Activated CD4-positive, CD25-positive, alpha-beta regulatory T cell (primary cell): ENCODE measurements at regions not wholly inside any gene's neighbourhood (a gene's known extent, or its start where the extent isn't known, plus 50 kb on each side); places are given as distances from the start of the nearest gene placed in this dataset.

ENCODE experiments used
- DNase-seq, 4 experiments: peaks; one replicate each; lab custom pipeline; 2025; lab: John Stamatoyannopoulos, UW

DNA sequence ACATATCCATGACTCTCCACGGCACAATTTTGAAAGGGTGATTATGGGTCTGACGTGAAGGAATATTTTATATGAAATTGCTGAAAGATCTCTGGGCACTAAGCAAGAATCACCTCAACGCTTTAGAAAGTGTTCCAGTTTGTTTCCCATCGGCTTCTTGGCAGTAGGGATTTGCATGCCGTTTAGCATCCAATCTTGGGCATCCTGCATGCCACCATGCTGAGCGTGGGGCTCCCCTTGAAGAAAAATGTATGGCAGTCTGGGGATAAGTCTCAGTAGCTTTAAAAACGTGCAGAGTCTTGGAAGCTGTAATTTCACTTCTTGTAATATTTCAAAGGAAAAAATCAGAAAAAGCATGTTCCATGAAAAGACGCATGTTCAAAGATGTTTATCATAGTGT lies 151.7 kb downstream of the DMRT2 start:
- no peak for DNase-seq

DNA sequence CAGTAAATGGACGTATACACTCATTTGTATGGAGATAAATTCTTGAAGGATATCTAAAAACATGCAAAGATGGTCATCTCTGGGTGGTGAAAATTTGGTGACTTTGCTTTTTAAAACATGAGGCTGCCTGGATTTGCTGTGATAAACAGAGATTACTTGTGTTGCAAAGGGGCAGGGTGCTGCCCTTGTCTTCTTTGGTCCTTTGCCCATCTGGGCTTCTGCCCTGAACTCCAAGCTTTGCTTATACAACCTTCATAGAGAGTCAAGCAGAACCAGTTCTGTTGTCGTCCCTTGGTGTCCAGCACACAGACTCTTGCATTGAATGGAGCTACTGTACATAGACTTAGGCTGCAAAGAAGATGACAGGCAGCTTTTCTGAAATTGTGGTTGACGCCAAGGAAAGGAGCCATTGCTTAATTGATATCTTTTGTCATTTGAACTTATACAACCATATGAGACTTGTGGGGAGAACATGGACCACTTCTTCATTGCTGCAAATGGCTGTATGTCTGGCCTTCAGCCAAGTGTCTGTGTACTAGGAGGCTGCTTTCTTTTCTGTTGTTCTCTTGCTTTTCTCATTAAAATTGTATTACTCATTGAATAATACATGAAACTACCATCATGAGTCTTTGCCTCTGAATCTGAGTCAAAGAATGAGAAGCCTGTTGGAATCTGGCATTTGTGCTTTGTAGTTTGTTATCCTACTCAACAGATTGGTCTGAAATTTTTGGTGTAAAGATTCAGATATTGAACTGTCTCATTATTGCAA lies 152.5 kb downstream of the DMRT2 start:
- DNase-seq, result no peak

DNA sequence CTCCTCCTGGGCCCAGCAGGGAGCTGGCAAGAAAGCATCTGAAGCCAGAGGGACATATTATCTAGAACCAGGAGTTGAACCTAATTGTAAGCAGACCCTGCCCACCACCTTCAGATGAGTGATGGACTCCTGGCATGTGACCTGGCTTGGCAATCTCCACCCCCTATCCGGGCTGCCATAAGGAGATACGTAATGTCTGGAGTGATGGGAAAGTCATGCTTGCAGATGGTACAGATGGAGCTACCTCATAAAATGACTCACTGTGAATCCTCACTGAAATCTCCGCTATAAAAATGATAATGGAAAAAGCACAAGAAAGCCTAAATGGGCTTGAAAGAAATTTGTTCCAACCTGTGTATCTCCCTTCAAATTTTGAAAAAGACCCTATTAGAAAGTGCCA lies 157.5 kb downstream of the DMRT2 start:
- DNase-seq, result no peak

DNA sequence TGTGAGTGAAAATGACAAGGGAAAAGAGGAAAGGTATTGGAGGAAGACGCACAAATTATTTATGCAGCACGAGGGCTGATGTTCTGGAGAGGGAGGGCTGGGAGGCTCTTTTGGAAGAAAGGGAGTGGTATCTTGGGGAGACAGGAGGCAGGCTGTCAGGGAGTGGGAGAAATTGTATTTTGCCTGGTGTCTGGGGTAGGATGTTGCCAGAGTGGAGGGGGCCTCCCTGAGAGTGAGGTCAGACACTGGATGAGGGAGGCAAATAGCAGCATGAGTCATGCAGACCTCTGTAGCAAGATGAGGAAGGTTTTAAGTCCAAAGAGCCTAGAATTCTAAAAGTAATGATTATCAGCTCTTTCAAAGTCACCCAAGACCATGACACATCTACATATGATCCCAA lies 158.0 kb downstream of the DMRT2 start:
- DNase-seq, result no peak

DNA sequence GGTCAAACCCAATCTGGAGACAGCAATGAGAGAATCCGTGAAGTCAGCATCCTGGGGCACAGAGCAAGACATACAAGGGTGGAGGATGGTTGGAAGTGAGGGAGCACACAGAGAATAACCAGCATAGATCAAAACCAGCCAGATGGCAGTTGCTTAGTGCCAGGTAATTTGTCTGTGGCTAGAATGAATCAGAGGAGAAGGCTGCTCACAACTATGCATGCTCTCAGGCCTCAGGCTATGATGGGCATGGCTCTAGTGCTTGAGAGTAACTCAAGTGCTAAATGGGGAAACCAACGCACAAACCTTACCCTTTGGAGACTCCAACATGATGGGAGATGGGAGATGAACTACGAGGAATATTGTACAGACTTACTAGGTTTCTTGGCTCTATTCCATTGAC lies 160.8 kb downstream of the DMRT2 start:
- no peak for DNase-seq

DNA sequence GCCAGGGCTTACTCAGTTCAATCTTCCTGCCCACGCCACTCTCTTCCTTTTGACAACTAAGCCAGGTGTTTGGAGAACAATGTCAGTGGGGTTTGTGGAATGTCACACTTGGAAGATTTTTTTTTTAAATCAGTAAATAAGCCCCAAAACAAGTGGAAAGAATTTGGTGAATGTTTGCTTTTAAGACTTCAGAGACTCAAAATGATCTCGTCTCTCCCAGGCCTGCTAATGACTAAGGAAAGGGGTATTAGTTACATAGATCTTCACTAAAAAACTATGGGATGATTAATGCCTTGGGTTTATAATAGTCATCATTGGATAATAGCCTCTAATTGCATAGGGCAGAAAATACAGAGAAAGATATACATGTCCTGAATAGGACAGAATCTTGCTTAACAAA lies 166.4 kb downstream of the DMRT2 start:
- no peak for DNase-seq

- no peak for DNase-seq
Measured at GRCh38 chr9:1217076-1217475, 166.9 kb downstream of the DMRT2 start.

- DNase-seq, result no peak
Measured at GRCh38 chr9:1219284-1219683, 169.1 kb downstream of the DMRT2 start.

DNA sequence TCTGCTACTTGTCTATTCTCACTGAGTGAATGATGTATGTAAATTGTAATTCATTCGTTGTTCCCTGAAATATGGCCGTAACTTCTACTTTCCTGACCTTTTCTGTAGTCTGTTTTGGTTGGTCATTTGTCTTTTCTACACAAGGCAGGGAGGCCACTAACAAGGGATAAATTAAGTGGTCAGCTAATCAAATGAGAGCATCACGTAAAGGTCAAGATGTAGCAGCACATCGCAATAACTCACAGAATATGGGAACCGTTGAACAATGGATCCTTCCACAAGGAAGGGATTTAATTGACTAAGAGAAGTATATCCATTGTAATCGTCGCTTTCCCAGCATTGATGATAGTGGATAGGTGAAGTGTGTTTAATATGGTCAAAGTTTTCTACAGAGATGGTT lies 171.1 kb downstream of the DMRT2 start:
- DNase-seq, result no peak

DNA sequence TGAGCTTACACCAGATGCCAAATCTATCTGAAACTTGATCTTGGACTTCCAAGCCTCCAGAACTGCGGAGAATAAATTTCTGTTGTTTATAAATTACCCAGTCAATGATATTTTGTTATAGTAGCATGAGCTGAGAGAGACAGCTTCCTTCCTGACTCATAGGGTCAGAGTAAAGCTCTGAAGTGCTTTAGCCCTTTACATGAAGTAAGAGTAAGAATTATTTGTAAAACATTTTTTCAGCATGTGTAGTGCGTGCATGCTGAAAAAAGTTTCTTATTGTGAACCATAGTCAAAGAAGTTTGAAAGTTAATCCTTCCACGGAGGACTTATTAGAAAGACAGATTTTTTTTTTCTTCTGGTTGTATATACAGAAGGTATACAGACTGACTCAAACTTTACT lies 172.4 kb downstream of the DMRT2 start:
- no peak for DNase-seq

DNA sequence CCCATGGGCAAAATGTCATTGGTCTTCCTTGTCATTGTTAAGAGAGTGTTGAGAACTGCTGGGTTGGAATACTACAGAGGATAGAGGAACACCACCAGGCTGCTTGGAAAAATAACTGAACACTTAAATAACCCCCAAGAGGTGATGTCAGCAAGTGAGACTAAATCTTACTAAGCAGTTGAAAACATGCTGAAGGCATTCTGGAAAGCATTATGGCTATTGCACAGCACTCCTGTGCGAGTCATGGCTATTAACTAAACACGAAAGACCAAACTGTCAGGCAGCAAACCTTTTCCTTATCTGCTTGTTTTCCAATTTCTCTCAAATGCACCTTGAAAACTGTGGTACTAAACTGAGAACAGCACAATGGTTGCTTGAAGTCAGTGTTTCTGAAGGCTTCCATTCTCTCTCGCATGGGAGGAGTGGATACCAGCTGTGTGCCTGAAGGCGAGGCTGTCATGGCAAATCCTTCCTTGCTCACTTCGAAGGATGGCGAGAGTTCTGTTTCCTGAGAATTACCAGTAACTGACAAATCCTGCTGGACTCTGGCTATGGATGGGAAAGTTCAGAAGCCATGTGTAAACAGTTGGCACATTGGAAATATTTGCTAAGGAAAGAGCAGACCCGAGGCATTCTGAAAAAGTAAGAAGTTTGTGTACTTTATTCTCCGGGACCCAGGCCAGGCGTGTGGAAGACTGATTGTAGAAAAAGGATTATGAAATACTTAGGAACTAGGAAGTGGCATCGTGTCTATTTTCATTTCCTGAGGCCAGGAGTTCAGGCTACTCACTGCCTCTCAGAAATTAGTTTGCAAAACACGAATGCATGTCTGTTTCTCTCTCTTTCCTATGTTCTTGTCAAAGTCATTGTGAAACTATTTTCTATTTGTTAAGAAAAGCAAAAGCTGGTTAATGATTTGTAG lies 182.1 kb downstream of the DMRT2 start:
- no peak for DNase-seq

DNA sequence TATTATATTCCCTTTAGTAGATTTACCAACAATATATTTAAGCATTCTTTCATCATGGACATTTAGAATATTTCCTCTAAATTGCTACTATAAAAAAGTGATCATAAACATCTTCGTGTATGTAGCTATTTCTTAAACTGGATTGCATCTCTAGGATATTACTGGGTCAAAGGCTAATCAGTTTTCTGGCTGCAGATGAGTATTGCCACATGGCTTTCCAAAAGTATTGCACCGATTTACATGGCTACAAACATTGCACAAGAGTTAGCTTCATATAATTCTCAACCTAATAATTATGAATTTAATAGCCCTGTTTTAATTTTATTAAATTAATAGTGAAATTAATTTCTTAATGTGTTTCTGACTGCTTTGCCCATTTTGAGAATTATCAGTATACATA lies 183.4 kb downstream of the DMRT2 start:
- DNase-seq, result no peak

GRCh38 chr9:1235650-1236049 lies 185.5 kb downstream of the DMRT2 start:
- no peak for DNase-seq

GRCh38 chr9:1236061-1236460 lies 185.9 kb downstream of the DMRT2 start:
- no peak for DNase-seq

DNA sequence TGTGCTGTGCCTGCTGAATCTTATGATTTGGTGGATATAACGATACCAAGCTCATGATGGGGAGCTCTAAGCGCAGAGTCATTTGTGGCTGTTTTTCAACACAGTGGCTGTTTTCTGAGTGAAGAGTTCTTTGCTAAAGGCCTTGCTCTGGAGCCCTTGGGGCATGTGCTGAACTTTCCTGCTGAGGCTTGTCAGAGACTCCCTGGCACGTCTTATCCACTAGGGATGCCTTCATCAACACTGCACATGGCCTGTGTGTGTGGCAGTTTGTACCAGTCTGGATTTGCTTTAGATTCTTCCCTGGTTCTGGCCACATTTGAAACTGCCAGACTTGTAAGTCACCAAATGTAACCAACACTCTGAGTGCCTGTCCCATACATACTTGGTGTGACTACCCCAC lies 188.2 kb downstream of the DMRT2 start:
- no peak for DNase-seq

DNA sequence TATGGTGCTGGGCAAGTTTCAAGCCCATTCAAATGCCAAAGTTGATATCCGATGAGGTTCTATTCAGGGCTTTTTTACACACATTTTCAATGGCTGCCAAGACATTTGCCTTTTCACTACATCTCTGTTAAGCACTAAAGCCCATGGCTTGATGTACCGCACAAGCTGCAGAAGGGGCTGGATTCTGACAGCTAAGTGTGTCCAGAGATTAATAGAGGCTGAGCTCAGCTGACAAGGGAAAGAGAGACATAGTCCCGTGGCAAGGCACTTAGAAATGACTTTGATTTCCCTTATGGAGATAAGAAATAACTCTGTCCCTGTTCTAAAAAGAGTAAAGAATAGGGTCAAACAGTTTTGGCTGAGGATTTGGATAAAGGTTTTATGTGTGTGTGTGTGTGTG lies 198.6 kb downstream of the DMRT2 start:
- DNase-seq, result no peak

DNA sequence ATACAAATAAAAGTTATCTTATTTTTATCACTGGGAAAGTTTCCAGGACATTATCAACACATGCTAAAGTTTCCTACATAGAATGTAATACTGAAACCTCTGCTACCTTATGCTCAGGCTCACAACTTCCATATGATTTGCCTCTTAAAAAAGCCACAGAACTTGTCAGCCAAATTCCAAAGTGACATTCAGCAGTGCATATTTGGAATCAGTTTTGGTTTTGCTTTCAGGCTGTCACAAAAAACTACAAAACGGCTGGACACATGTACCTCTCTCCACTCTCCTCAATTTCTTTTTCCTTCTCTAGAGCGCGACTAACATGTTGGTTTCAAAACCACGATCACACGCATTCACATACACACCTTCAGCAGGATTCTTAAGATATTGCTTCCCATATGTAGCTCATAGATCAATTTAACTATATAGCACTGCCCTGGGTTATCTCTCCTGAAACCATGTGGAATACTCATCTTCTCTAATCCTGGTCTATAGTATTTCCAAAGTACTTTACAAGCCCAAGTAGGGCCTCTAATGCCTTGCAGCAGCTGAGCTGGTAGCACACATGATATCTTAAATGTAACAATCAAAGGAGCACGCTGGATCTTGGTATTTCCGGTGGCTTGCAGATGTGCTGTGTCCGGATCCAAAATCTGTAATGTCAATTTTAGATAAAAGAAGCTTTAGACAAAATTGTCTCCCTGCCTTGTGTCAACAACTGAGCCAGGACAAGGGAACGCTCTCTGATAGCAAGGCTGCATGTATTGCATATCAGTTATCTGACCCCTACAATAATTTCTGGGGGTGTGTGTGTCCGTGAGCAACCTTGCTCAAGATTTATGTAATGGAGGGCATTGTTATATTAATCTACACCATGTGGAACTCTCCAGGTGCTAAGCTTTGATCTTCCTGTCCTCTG lies 203.2 kb downstream of the DMRT2 start:
- no peak for DNase-seq

- DNase-seq, result no peak
Measured at GRCh38 chr9:1254071-1254470, 203.9 kb downstream of the DMRT2 start.

DNA sequence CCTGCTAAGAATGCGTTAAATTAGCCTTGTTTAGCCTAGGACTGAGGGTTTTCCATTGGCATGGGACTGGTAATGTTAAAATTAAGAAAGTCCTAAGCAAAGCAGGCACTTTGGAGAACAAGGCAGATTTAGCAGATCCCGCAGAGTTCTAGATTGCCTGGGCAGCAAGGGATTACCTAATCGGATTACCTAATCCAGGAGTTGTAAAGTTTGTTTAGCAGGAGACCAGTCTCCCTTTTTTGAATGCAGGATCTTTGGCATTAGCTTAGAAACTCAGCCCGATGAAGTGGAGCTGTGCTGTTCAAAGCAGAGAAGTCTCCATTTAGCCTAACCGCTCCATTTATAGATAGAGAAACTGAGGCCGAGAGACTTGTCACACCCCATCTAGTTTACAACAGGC lies 206.0 kb downstream of the DMRT2 start:
- DNase-seq, result no peak

- DNase-seq, result no peak
Measured at GRCh38 chr9:1261266-1261665, 211.1 kb downstream of the DMRT2 start.

DNA sequence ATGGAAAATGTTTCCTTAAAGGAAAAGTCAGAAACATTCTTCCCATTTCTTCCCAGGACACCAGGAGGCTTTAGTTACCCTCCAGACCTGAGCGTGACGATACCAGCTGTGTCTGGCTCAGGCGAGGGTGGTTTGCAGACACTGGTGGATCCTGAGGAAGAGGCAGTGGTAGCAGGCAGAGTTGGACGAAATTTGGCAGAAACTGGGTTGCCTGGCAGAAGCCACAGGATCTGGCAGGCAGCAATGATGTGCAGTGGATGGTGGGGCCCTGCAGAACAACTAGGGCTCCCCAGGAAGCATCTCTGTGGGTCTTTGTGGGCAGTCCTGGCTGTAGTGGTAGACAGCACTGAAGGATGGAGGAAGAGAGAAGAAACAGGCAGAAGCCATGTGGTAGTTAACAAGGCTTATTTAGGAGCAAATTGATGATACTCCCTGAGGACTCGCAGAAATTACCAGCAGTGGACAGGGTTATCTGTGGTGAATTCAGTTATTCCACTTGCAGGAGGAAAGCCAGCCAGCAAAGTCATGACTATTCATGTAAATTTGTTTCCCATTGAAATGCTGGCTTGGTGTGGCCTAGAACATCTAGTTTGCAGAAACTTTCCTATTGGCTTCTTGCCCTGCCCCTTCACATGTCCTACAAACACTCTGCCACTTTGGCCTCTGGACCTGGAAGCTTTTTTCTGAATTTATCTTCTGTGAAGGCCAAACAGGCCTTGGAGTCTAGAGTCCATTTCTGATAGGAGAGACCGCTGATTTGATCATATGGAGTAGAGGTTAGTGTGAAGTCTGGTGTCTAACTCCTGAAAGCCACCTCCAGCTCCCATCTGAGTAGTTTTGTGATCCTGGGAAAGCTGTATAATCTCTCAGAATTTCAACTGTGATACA lies 212.0 kb downstream of the DMRT2 start:
- DNase-seq, result no peak
